Kidney epithelial cell (primary cell): ENCODE measurements at regions not wholly inside any gene's neighbourhood (a gene's known extent, or its start where the extent isn't known, plus 50 kb on each side); places are given as distances from the start of the nearest gene placed in this dataset.

Experiments used
- DNase-seq: peaks from one replicate; pipeline ENCODE4 v3.0.0-alpha.2; 2010; ENCODE audit warnings: low read depth
- H3K27me3 ChIP-seq: 2 replicates; pipeline ENCODE4 v1.6.0; 2011; ENCODE audit warnings: low read length; ENCODE audit not compliant: control insufficient read depth, insufficient read depth
- H3K36me3 ChIP-seq: 2 replicates; pipeline ENCODE4 v1.5.1; 2011; ENCODE audit warnings: low read length; ENCODE audit not compliant: control insufficient read depth, insufficient read depth
- H3K4me3 ChIP-seq: 2 replicates; pipeline ENCODE4 v1.5.1; 2011; ENCODE audit warnings: low read depth, mild to moderate bottlenecking, control low read depth, low read length
- TF ChIP-seq, protein P1 (sequence below): IDR thresholded peaks from 2 replicates; pipeline ENCODE4 v1.5.1; 2011; ENCODE audit warnings: mild to moderate bottlenecking, moderate library complexity, low read length, control low read depth, inconsistent platforms; ENCODE audit not compliant: insufficient read depth, poor library complexity, severe bottlenecking

DNA sequence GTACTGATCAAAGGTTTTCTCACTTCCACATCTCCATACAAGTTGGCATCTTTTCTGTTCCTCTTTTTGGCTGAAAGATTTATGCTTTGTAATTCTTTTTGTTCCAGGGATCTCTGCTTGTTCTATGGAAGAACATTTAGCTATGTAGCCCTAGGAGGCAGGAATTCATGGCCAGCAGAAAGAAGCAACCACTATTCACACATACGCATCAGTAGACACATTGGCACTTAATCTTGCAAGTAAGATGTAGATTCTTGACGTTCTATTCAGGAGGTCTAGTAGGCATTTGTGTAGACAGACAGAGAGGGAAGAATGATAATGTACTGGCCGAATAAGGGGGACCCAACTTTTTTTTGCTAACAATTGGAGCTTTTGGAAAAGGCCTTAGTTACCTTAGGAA, 336.0 kb downstream of the NUF2 start:
- Histone ChIP-seq H3K27me3 (no peaks in the 10 kb centered on the region), H3K4me3 (no peak overlapping the region), H3K36me3 (no peaks in the 10 kb centered on the region)
- TF ChIP-seq, protein P1, sequence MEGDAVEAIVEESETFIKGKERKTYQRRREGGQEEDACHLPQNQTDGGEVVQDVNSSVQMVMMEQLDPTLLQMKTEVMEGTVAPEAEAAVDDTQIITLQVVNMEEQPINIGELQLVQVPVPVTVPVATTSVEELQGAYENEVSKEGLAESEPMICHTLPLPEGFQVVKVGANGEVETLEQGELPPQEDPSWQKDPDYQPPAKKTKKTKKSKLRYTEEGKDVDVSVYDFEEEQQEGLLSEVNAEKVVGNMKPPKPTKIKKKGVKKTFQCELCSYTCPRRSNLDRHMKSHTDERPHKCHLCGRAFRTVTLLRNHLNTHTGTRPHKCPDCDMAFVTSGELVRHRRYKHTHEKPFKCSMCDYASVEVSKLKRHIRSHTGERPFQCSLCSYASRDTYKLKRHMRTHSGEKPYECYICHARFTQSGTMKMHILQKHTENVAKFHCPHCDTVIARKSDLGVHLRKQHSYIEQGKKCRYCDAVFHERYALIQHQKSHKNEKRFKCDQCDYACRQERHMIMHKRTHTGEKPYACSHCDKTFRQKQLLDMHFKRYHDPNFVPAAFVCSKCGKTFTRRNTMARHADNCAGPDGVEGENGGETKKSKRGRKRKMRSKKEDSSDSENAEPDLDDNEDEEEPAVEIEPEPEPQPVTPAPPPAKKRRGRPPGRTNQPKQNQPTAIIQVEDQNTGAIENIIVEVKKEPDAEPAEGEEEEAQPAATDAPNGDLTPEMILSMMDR, result no peak
- no peak for DNase-seq

DNA sequence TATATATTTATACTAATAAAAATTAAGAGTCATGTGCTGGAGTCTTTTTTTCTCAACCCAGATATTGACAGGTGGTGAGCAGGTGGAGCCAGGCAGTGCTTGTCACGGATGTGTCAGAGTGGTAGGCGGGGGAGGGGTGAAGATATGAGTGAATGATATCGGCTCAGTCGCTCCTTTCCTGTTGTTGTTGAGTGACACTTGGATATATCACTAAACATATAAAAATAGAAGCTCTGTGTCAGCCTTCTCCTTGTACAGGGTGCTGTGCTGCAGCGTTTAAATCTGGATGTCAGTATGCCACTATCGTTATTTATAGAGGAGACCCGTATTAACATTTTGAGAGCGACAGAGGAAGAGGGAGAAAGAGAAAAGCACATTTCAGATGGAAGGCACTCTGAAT, 339.6 kb downstream of the NUF2 start:
- DNase-seq, result no peak
- H3K27me3 ChIP-seq, result no peaks in the 10 kb centered on the region
- H3K4me3 ChIP-seq, result no peak overlapping the region
- H3K36me3 ChIP-seq, result no peaks in the 10 kb centered on the region
- TF ChIP-seq, protein P1, result no peak

DNA sequence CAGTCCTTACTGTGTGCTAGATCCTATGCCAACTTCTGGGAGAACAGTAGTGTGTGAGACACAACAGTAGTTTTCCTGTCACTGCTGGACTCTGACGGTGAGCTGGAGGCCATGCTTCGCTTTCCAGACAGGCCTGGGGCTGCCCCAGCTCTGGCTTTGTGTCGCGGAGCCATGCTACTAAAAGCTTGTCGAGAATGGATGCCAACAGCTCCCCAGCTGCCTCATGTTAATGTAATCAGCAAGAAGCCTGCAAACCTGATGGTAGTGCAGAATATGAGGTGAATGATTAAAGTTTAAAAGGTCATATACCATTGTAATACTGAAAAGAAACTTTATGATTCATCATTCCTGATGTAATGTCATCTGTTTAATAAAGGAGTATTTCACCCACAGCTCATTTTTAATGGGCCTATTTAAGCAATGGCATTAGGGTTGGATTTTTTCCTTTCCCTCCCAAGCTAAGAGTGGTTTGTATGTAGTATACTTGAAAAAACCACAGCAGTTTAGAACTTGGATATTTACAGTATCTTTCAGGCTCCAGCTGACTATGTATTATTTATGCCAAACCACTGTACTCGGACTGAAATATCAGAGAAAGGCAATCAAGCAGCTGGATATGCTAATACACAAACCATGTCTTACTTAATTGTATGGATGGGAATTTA, 343.0 kb downstream of the NUF2 start:
- Histone ChIP-seq H3K4me3 (no peak overlapping the region), H3K27me3 (no peaks in the 10 kb centered on the region), H3K36me3 (no peaks in the 10 kb centered on the region)
- DNase-seq, result no peak
- TF ChIP-seq, protein P1, result no peak

DNA sequence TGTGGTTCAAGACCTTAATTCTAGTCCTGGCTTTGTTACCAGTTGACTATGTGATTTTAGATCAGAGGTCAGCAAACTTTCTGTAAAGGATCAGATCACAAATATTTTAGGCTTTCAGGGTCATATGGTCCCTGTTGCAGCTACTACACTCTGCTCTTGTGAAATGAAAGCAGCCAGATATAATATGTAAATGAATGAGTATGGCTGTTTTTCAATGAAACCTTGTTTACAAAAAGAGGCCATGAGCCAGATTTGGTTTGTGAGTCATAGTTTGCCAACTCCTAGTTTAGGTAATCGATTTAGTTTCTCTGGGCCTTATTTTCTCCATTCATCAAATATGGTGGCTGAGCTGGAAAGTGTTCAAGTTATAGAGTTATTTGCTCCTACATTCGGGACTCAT, 346.7 kb downstream of the NUF2 start:
- Histone ChIP-seq H3K27me3 (no peaks in the 10 kb centered on the region), H3K4me3 (no peak overlapping the region), H3K36me3 (no peaks in the 10 kb centered on the region)
- DNase-seq, result no peak
- TF ChIP-seq, protein P1, result no peak

DNA sequence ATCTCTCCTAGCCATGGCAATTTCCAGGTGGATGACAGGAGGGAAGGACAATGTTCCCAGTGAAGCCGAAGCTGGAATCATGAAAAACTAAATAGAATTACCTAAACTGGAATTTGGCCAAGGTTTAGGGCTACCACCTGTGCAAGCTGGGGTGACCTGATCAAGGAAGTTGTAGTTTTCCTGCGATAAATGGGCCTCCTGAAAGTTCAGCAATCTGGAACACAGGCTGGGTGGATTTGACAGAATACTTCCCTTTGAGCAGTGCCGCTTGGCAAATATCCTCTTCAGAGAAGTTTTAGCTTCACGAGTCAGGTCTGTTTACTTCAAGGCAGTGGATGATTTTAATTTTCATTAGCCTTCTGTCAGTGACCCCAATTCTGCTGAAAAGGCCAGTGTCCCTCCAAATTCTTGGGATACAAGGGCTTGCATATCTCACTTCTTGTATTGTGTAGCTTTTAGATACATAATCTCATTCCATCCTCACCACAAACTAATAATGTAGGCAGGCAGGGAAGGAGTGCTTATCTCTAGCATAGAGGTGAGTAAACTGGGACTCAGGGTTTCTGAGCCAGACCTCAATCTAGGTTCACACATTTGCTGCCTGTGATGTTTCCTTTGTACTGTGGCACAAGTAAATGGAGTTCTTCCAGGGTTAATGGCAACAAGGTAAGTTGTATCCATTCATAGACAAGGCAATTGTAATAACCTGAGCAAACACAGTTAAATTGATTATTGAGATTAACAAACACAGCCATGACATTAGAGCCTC, 349.4 kb downstream of the NUF2 start:
- Histone ChIP-seq H3K4me3 (no peak overlapping the region), H3K27me3 (no peaks in the 10 kb centered on the region), H3K36me3 (no peaks in the 10 kb centered on the region)
- TF ChIP-seq, protein P1, result no peak
- DNase-seq, result no peak
